CD14-positive monocyte (primary cell): ENCODE measurements at regions not wholly inside any gene's neighbourhood (a gene's known extent, or its start where the extent isn't known, plus 50 kb on each side); places are given as distances from the start of the nearest gene placed in this dataset.

Source experiments
- DNase-seq, 3 donors: peaks; one replicate each; pipeline ENCODE4 v3.0.0-alpha.2; 2011 to 2022
- H2AFZ ChIP-seq: 2 replicates; pipeline ENCODE4 v1.6.0; 2012; ENCODE audit warnings: mild to moderate bottlenecking, low read depth, low read length, inconsistent platforms; ENCODE audit not compliant: insufficient read depth, poor library complexity, severe bottlenecking
- H3K27ac ChIP-seq, 2 donors: 1 replicate in 1 of 2; 2 replicates in 1 of 2; pipeline ENCODE4 v1.5.1; 2012 to 2013; ENCODE audit warnings: low read length in 2 of 2, control low read depth in 1 of 2, inconsistent platforms in 1 of 2, low read depth in 1 of 2, mild to moderate bottlenecking in 1 of 2
- H3K27me3 ChIP-seq, 2 donors: one replicate each; pipeline versions ENCODE4 v1.6.0 to v1.6.1; 2011 to 2013; ENCODE audit warnings: low read length in 2 of 2; ENCODE audit not compliant: control insufficient read depth in 2 of 2, insufficient read depth in 2 of 2
- H3K36me3 ChIP-seq, 2 donors: replicated peaks in 1 of 2; 1 replicate in 1 of 2; 2 replicates in 1 of 2; pipeline versions ENCODE4 v1.5.1 to v1.6.1; 2012 to 2013; ENCODE audit warnings: low read length in 2 of 2, control low read depth in 1 of 2, inconsistent platforms in 1 of 2, mild to moderate bottlenecking in 1 of 2; ENCODE audit not compliant: insufficient read depth in 2 of 2, control insufficient read depth in 1 of 2
- H3K4me1 ChIP-seq, 2 donors: 1 replicate in 1 of 2; 2 replicates in 1 of 2; pipeline versions ENCODE4 v1.5.1 to v1.6.1; 2012 to 2013; ENCODE audit warnings: low read length in 2 of 2, control low read depth in 1 of 2, inconsistent platforms in 1 of 2, mild to moderate bottlenecking in 1 of 2, moderate library complexity in 1 of 2; ENCODE audit not compliant: insufficient read depth in 2 of 2, control insufficient read depth in 1 of 2
- H3K4me2 ChIP-seq: replicated peaks from 2 replicates; pipeline ENCODE3; 2012; ENCODE audit warnings: low read length, moderate library complexity, mild to moderate bottlenecking; ENCODE audit not compliant: poor library complexity, severe bottlenecking; ENCODE audit errors: extremely low read depth
- H3K4me3 ChIP-seq, 3 experiments: fragments of 200-600 bp in 1 of 3; sonication (generic) in 1 of 3; replicated peaks in 1 of 3; 1 replicate in 2 of 3; 2 replicates in 1 of 3; pipeline ENCODE4 v1.5.1; 2011 to 2013; ENCODE audit warnings: low read length in 3 of 3, mild to moderate bottlenecking in 3 of 3, control low read depth in 2 of 3, low read depth in 2 of 3, inconsistent platforms in 1 of 3, moderate library complexity in 1 of 3
- H3K79me2 ChIP-seq: 2 replicates; pipeline ENCODE4 v1.6.0; 2012; ENCODE audit warnings: mild to moderate bottlenecking, control low read depth, inconsistent platforms, low read length, moderate library complexity; ENCODE audit not compliant: insufficient read depth
- H3K9ac ChIP-seq: 2 replicates; pipeline ENCODE4 v1.6.0; 2017; ENCODE audit warnings: low read length, mild to moderate bottlenecking; ENCODE audit not compliant: insufficient read depth, poor library complexity, severe bottlenecking
- H3K9me3 ChIP-seq, 2 donors: replicated peaks in 1 of 2; 1 replicate in 1 of 2; 2 replicates in 1 of 2; pipeline versions ENCODE4 v1.5.1 to v1.6.1; 2012 to 2013; ENCODE audit warnings: low read length in 2 of 2, control low read depth in 1 of 2; ENCODE audit not compliant: control insufficient read depth in 1 of 2, insufficient read depth in 1 of 2
- H4K20me1 ChIP-seq: 2 replicates; pipeline ENCODE4 v1.6.0; 2012; ENCODE audit warnings: mild to moderate bottlenecking, low read length, control low read depth, moderate library complexity; ENCODE audit not compliant: insufficient read depth
- H3K27ac Mint-ChIP-seq, 7 donors: one replicate each; pipeline ENCODE4 v1.8.0; 2020; ENCODE audit warnings: mild to moderate bottlenecking in 7 of 7, mixed read lengths in 7 of 7, moderate library complexity in 6 of 7, inconsistent platforms in 2 of 7
- H3K27me3 Mint-ChIP-seq, 3 donors: one replicate each; pipeline ENCODE4 v1.8.0; 2021 to 2022; ENCODE audit warnings: low read depth in 3 of 3, mild to moderate bottlenecking in 3 of 3, mixed read lengths in 3 of 3, moderate library complexity in 3 of 3, inconsistent platforms in 1 of 3
- H3K36me3 Mint-ChIP-seq, 2 donors: one replicate each; pipeline ENCODE4 v1.8.0; 2020; ENCODE audit warnings: mixed read lengths in 2 of 2, inconsistent platforms in 1 of 2, mild to moderate bottlenecking in 1 of 2
- H3K4me1 Mint-ChIP-seq: one replicate; pipeline ENCODE4 v1.8.0; 2020; ENCODE audit warnings: mild to moderate bottlenecking, mixed read lengths
- H3K4me3 Mint-ChIP-seq, 2 donors: one replicate each; pipeline ENCODE4 v1.8.0; 2020; ENCODE audit warnings: mild to moderate bottlenecking in 2 of 2, mixed read lengths in 2 of 2, moderate library complexity in 1 of 2
- H3K9me3 Mint-ChIP-seq, 7 donors: one replicate each; pipeline ENCODE4 v1.8.0; 2020 to 2022; ENCODE audit warnings: mixed read lengths in 7 of 7, mild to moderate bottlenecking in 6 of 7, moderate library complexity in 6 of 7, inconsistent platforms in 2 of 7
- CTCF ChIP-seq: fragments of 200-600 bp; IDR thresholded peaks from one replicate; pipeline ENCODE4 v1.8.0; 2022; ENCODE audit warnings: antibody characterized with exemption, mild to moderate bottlenecking
- WGBS: methylation state at CpG from one replicate; pipeline ENCODE4 v1.1.5; 2013; ENCODE audit warnings: missing lambda C conversion rate; ENCODE audit not compliant: insufficient coverage; 5-methylcytosine and 5-hydroxymethylcytosine counted together
- intact Hi-C, 2 donors: fragments of 100-400 bp; cut with micrococcal nuclease; formaldehyde crosslinking; loops; one replicate each; pipeline versions ENCODE4 v1.15.0 to v1.15.1; 2023

DNA sequence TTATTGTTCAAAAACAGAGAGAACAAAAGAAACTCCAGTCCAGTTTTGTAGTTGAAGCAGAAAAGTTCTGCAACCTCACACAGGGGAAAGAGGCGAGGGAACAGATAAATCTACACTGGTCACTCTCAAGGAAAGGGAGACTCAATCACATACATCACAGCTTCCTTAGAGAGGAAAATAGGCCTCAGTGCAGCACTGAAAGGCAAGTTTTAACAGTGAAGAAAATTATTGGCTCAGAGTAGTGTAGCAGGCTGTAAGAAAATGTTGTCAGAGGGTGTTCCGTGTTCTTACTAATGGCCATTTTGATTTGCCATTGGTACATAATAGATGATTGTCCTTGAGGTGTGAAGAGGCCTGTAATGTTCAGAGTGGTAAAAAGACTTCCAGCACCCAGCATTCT lies 530.0 kb upstream of the CDH6 start:
- H3K4me3 Mint-ChIP-seq, result no peak overlapping the region
- no peak for TF ChIP-seq CTCF
- peaks cover 0 to 11% (median 0%) of the 10 kb centered on the region in 7 donors for H3K9me3 Mint-ChIP-seq
- Histone ChIP-seq H3K9ac (no peak overlapping the region), H3K4me3 (no peak overlapping the region), H4K20me1 (no peaks in the 10 kb centered on the region), H3K27me3 (no peaks in the 10 kb centered on the region), H3K4me2 (no peak overlapping the region), H3K9me3 (peaks cover 3% of the 10 kb centered on the region in 2 donors), H3K36me3 (no peaks in the 10 kb centered on the region), H3K4me1 (no peaks in the 10 kb centered on the region), H3K79me2 (no peaks in the 10 kb centered on the region), H2AFZ (no peak overlapping the region), H3K27ac (no peak overlapping the region)
- no peaks in the 10 kb centered on the region for H3K36me3 Mint-ChIP-seq
- no peaks in the 10 kb centered on the region for H3K4me1 Mint-ChIP-seq
- intact Hi-C loops, result no loop called here
- H3K27me3 Mint-ChIP-seq, result no peaks in the 10 kb centered on the region
- WGBS, result 80% methylated on average over 1 of the region's 2 CpGs
- H3K27ac Mint-ChIP-seq, result no peak overlapping the region
- DNase-seq, result no peak

DNA sequence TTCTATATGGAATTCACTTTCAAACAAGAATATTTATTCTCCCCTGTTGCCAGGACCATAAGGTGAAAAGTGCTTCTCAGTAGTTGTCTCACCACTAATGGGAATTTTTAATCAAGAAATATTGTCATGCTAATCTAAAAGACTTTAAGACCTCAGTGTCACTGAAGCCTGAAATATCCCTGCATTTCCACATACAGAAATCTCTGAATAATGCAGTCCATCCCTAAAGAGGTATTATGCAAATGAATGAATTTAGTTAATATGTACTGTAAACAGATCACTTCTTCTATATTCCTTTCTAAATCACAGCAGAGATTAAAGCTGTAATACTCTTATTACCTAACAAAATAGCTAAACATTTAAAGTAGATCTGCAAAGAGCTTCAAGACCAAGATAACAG lies 531.1 kb upstream of the CDH6 start:
- DNase-seq, result no peak
- H3K79me2 ChIP-seq, result no peaks in the 10 kb centered on the region
- no peaks in the 10 kb centered on the region for H3K27me3 Mint-ChIP-seq
- no peak overlapping the region for H3K4me3 Mint-ChIP-seq
- H3K9ac ChIP-seq, result no peak overlapping the region
- no peak overlapping the region for H2AFZ ChIP-seq
- H3K9me3 Mint-ChIP-seq, result peaks cover 0 to 10% (median 0%) of the 10 kb centered on the region in 7 donors
- no peaks in the 10 kb centered on the region for H3K36me3 ChIP-seq
- H3K4me2 ChIP-seq, result no peak overlapping the region
- no peak for TF ChIP-seq CTCF
- no peak overlapping the region for H3K27ac ChIP-seq
- peaks cover 3% of the 10 kb centered on the region in 2 donors for H3K9me3 ChIP-seq
- H3K36me3 Mint-ChIP-seq, result no peaks in the 10 kb centered on the region
- H3K4me1 Mint-ChIP-seq, result no peaks in the 10 kb centered on the region
- intact Hi-C loops, result no loop called here
- no peaks in the 10 kb centered on the region for H3K27me3 ChIP-seq
- H4K20me1 ChIP-seq, result no peaks in the 10 kb centered on the region
- H3K4me1 ChIP-seq, result no peaks in the 10 kb centered on the region
- H3K4me3 ChIP-seq, result no peak overlapping the region
- H3K27ac Mint-ChIP-seq, result no peak overlapping the region
